HFFc6 (cell line): ENCODE measurements at regions not wholly inside any gene's neighbourhood (a gene's known extent, or its start where the extent isn't known, plus 50 kb on each side); places are given as distances from the start of the nearest gene placed in this dataset.
"Not testable (repeated sequence)": the region's sequence is repeated elsewhere in the genome, so short reads cannot be mapped to it uniquely, and the experiment has no call there.

Experiments
- DNase-seq: peaks from one replicate; pipeline ENCODE4 v3.0.0-alpha.2; 2018
- H3K27ac Mint-ChIP-seq: 2 replicates; pipeline ENCODE4 v1.8.0; 2020; ENCODE audit warnings: mild to moderate bottlenecking, mixed read lengths
- H3K27me3 Mint-ChIP-seq: 2 replicates; pipeline ENCODE4 v1.8.0; 2021; ENCODE audit warnings: mild to moderate bottlenecking, moderate library complexity, mixed read lengths; ENCODE audit not compliant: insufficient read depth
- H3K36me3 Mint-ChIP-seq: 2 replicates; pipeline ENCODE4 v1.8.0; 2021; ENCODE audit warnings: low read depth, mixed read lengths
- H3K4me1 Mint-ChIP-seq: 2 replicates; pipeline ENCODE4 v1.8.0; 2020; ENCODE audit warnings: low read depth, mixed read lengths
- H3K4me3 Mint-ChIP-seq: 2 replicates; pipeline ENCODE4 v1.8.0; 2020; ENCODE audit warnings: mild to moderate bottlenecking, moderate library complexity, mixed read lengths
- H3K9me3 Mint-ChIP-seq: 2 replicates; pipeline ENCODE4 v1.8.0; 2020; ENCODE audit warnings: mild to moderate bottlenecking, mixed read lengths
- CTCF ChIP-seq: fragments of 200-600 bp; sonication (generic); IDR thresholded peaks from 2 replicates; pipeline ENCODE4 v1.5.0; 2021; ENCODE audit warnings: antibody characterized with exemption, mild to moderate bottlenecking

GRCh38 chrX:140050906-140051305, 85.6 kb upstream of the CXorf66 start:
- no peaks in the 10 kb centered on the region for H3K4me1 Mint-ChIP-seq
- no peak overlapping the region for H3K27ac Mint-ChIP-seq
- no peak for DNase-seq
- H3K9me3 Mint-ChIP-seq = no peaks in the 10 kb centered on the region
- H3K36me3 Mint-ChIP-seq = no peaks in the 10 kb centered on the region
- peak; percentile 57; the same call in 1 of the 2 replicates for TF ChIP-seq CTCF
- no peaks in the 10 kb centered on the region; the same call in 1 of the 2 replicates for H3K27me3 Mint-ChIP-seq
- H3K4me3 Mint-ChIP-seq = no peak overlapping the region

- peak; percentile 4 for DNase-seq
- no peak for TF ChIP-seq CTCF
- Mint-ChIP-seq H3K36me3 (no peaks in the 10 kb centered on the region), H3K4me3 (no peak overlapping the region), H3K27ac (no peak overlapping the region), H3K27me3 (peaks cover 3% of the 10 kb centered on the region), H3K9me3 (no peaks in the 10 kb centered on the region), H3K4me1 (no peaks in the 10 kb centered on the region)
Measured at GRCh38 chrX:140040386-140040785, 75.1 kb upstream of the CXorf66 start.

- H3K9me3 Mint-ChIP-seq = no peaks in the 10 kb centered on the region
Measured at GRCh38 chrX:140038842-140039241, 73.5 kb upstream of the CXorf66 start.

GRCh38 chrX:140034916-140035315, 69.6 kb upstream of the CXorf66 start:
- H3K27me3 Mint-ChIP-seq = no peaks in the 10 kb centered on the region; the same call in 1 of the 2 replicates
- no peaks in the 10 kb centered on the region for H3K4me1 Mint-ChIP-seq
- H3K27ac Mint-ChIP-seq = no peak overlapping the region
- no peak overlapping the region for H3K4me3 Mint-ChIP-seq
- no peak for DNase-seq
- H3K9me3 Mint-ChIP-seq = no peaks in the 10 kb centered on the region
- H3K36me3 Mint-ChIP-seq = no peaks in the 10 kb centered on the region
- peak; percentile 47; the same call in 1 of the 2 replicates for TF ChIP-seq CTCF

More at GRCh38 chrX:140038842-140039241, 73.5 kb upstream of the CXorf66 start:
- H3K27me3 Mint-ChIP-seq = peaks cover 3% of the 10 kb centered on the region
- H3K36me3 Mint-ChIP-seq = no peaks in the 10 kb centered on the region
- TF ChIP-seq CTCF = no peak
- H3K4me3 Mint-ChIP-seq = no peak overlapping the region
- no peak overlapping the region for H3K27ac Mint-ChIP-seq
- no peak for DNase-seq
- H3K4me1 Mint-ChIP-seq = no peaks in the 10 kb centered on the region

- no peak overlapping the region for H3K4me3 Mint-ChIP-seq
- H3K27me3 Mint-ChIP-seq = no peaks in the 10 kb centered on the region; the same call in 1 of the 2 replicates
- no peak for TF ChIP-seq CTCF
- H3K4me1 Mint-ChIP-seq = no peaks in the 10 kb centered on the region
- H3K27ac Mint-ChIP-seq = no peak overlapping the region
- no peaks in the 10 kb centered on the region for H3K36me3 Mint-ChIP-seq
- no peak for DNase-seq
- no peaks in the 10 kb centered on the region for H3K9me3 Mint-ChIP-seq
Measured at GRCh38 chrX:140022482-140022881, 57.2 kb upstream of the CXorf66 start.

- H3K4me1 Mint-ChIP-seq, H3K27me3 Mint-ChIP-seq, H3K27ac Mint-ChIP-seq, H3K4me3 Mint-ChIP-seq, H3K9me3 Mint-ChIP-seq, H3K36me3 Mint-ChIP-seq, DNase-seq: not testable (repeated sequence)
Measured at GRCh38 chrX:140019134-140019533, 53.8 kb upstream of the CXorf66 start.
